CD4-positive, alpha-beta T cell (primary cell): ENCODE measurements at regions not wholly inside any gene's neighbourhood (a gene's known extent, or its start where the extent isn't known, plus 50 kb on each side); places are given as distances from the start of the nearest gene placed in this dataset.

Experiments
- ATAC-seq: fragments of 200-7000 bp; cut with Tn5 transposase; one replicate; pipeline ENCODE4 v1.10.0; 2022; ENCODE audit warnings: mild to moderate bottlenecking; ENCODE audit not compliant: poor library complexity
- CTCF ChIA-PET: fragments of 350-600 bp; sonication (Branson Sonifier 250); formaldehyde crosslinking; loops from one replicate; lab custom pipeline; 2021; ENCODE audit warnings: antibody characterized with exemption, inconsistent platforms; lab: Charles Lee
- POLR2A ChIA-PET: fragments of 350-600 bp; sonication (Branson Sonifier 250); formaldehyde crosslinking; loops from one replicate; lab custom pipeline; 2021; ENCODE audit warnings: antibody characterized with exemption, inconsistent platforms; lab: Charles Lee
- DNase-seq, 14 experiments: peaks; one replicate each; pipeline ENCODE4 v3.0.0-alpha.2; 2013 to 2020; ENCODE audit warnings: mixed read lengths in 2 of 14
- H3K27ac ChIP-seq, 2 donors: one replicate each; pipeline versions ENCODE4 v1.5.1 to v1.7.0; 2013; ENCODE audit warnings: low read length in 2 of 2, low read depth in 1 of 2, mild to moderate bottlenecking in 1 of 2
- H3K27me3 ChIP-seq, 2 experiments: 1 replicate in 1 of 2; 2 replicates in 1 of 2; pipeline versions ENCODE4 v1.6.1 to v1.7.0; 2013; ENCODE audit warnings: low read length in 2 of 2, control low read depth in 1 of 2, mild to moderate bottlenecking in 1 of 2, moderate library complexity in 1 of 2; ENCODE audit not compliant: insufficient read depth in 2 of 2, control insufficient read depth in 1 of 2
- H3K36me3 ChIP-seq: one replicate; pipeline ENCODE4 v1.6.1; 2013; ENCODE audit warnings: low read length, control low read depth; ENCODE audit not compliant: insufficient read depth
- H3K4me1 ChIP-seq: one replicate; pipeline ENCODE4 v1.6.1; 2013; ENCODE audit warnings: low read length, control low read depth; ENCODE audit not compliant: insufficient read depth
- H3K4me3 ChIP-seq: one replicate; pipeline ENCODE4 v1.5.1; 2013; ENCODE audit warnings: mild to moderate bottlenecking, low read length, moderate library complexity
- H3K9me3 ChIP-seq, 2 experiments: 1 replicate in 1 of 2; 2 replicates in 1 of 2; pipeline versions ENCODE4 v1.6.1 to v1.7.0; 2013; ENCODE audit warnings: low read length in 2 of 2, mild to moderate bottlenecking in 2 of 2, control low read depth in 1 of 2, moderate library complexity in 1 of 2; ENCODE audit not compliant: control insufficient read depth in 1 of 2, insufficient read depth in 1 of 2
- H3K27ac Mint-ChIP-seq: one replicate; pipeline ENCODE4 v1.8.0; 2020; ENCODE audit warnings: mixed read lengths
- H3K27me3 Mint-ChIP-seq: one replicate; pipeline ENCODE4 v1.8.0; 2021; ENCODE audit warnings: mixed read lengths
- H3K36me3 Mint-ChIP-seq: one replicate; pipeline ENCODE4 v1.8.0; 2021; ENCODE audit warnings: low read depth, mixed read lengths
- H3K4me1 Mint-ChIP-seq: one replicate; pipeline ENCODE4 v1.8.0; 2021; ENCODE audit warnings: low read depth, mixed read lengths
- H3K4me3 Mint-ChIP-seq: one replicate; pipeline ENCODE4 v1.8.0; 2020; ENCODE audit warnings: mild to moderate bottlenecking, mixed read lengths
- H3K9me3 Mint-ChIP-seq: one replicate; pipeline ENCODE4 v1.8.0; 2020; ENCODE audit warnings: mixed read lengths
- intact Hi-C, 2 experiments: fragments of 100-400 bp; cut with DNase I in 1 of 2; cut with micrococcal nuclease in 1 of 2; formaldehyde crosslinking; loops; one replicate each; pipeline versions ENCODE4 v1.15.1 to v1.9.0; 2023 to 2025; cut with DNase I, micrococcal nuclease
- TF ChIP-seq, protein P1 (sequence below): fragments of 200-600 bp; IDR thresholded peaks from one replicate; pipeline ENCODE4 v1.8.0; 2022; ENCODE audit warnings: antibody characterized with exemption, mild to moderate bottlenecking

DNA sequence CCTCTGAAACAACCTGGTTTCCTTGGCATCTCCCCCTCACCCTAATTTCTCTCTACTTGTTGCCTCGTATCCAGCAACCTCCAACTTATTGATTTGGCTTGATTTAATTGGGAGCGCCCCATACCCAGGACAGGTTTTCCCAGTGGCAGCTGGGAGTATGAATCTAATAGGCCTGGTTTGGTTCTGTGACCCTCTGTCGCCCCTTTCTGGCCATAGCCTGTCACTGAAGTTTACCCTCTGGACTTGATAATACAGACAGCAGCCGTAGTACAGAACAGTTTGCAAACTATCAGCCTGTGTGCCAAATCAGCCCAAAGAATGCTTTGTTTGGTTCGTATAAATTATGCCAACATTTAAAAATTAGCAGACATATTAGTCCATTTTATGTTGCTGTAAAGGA, 525.1 kb upstream of the GOLIM4 start:
- ChIA-PET POLR2A (no interaction called here), CTCF (no interaction called here)
- Histone ChIP-seq H3K9me3 (no peaks in the 10 kb centered on the region), H3K4me1 (no peaks in the 10 kb centered on the region), H3K36me3 (no peaks in the 10 kb centered on the region), H3K4me3 (no peak overlapping the region), H3K27ac (no peak overlapping the region), H3K27me3 (no peaks in the 10 kb centered on the region)
- Mint-ChIP-seq H3K4me1 (no peaks in the 10 kb centered on the region), H3K4me3 (no peak overlapping the region), H3K27ac (no peak overlapping the region), H3K36me3 (no peaks in the 10 kb centered on the region), H3K9me3 (no peaks in the 10 kb centered on the region), H3K27me3 (no peaks in the 10 kb centered on the region)
- DNase-seq (no peak), ATAC-seq (no peak)
- TF ChIP-seq, protein P1, sequence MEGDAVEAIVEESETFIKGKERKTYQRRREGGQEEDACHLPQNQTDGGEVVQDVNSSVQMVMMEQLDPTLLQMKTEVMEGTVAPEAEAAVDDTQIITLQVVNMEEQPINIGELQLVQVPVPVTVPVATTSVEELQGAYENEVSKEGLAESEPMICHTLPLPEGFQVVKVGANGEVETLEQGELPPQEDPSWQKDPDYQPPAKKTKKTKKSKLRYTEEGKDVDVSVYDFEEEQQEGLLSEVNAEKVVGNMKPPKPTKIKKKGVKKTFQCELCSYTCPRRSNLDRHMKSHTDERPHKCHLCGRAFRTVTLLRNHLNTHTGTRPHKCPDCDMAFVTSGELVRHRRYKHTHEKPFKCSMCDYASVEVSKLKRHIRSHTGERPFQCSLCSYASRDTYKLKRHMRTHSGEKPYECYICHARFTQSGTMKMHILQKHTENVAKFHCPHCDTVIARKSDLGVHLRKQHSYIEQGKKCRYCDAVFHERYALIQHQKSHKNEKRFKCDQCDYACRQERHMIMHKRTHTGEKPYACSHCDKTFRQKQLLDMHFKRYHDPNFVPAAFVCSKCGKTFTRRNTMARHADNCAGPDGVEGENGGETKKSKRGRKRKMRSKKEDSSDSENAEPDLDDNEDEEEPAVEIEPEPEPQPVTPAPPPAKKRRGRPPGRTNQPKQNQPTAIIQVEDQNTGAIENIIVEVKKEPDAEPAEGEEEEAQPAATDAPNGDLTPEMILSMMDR: no peak
- intact Hi-C loops: no loop called here

DNA sequence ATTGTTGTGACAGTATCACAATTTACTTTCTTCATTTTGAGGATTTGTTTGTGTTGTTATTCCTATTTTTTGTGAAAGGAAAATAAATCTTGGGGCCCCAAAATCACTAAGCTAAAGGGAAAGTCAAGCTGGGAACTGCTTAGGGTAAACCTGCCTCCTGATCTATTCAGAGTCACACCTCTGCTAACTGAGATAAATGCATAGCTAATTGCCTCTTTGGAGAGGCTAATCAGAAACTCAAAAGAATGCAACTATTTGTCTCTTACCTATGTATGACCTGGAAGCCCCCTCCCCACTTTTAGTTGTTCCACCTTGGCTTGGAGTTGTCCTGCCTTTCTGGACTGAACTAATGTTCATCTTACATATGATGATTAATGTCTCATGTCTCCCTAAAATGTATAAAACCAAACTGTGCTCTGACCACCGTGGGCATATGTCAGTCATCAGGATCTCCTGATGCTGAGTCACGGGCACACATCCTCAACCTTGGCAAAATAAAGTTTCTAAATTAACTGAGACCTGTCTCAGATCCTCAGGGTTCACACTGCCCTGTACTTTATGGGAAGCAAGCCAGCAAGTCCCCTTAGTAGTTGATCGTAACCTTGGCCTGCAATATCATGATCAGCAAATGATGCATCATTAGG, 523.2 kb upstream of the GOLIM4 start:
- Mint-ChIP-seq H3K27me3 (no peaks in the 10 kb centered on the region), H3K4me1 (no peaks in the 10 kb centered on the region), H3K36me3 (no peaks in the 10 kb centered on the region), H3K27ac (no peak overlapping the region), H3K9me3 (no peaks in the 10 kb centered on the region), H3K4me3 (no peak overlapping the region)
- DNase-seq (no peak), ATAC-seq (no peak)
- POLR2A ChIA-PET: no interaction called here
- no peak overlapping the region for H3K27ac ChIP-seq
- intact Hi-C loops: no loop called here
- H3K4me3 ChIP-seq: no peak overlapping the region
- no peaks in the 10 kb centered on the region for H3K27me3 ChIP-seq
- TF ChIP-seq, protein P1: no peak
- H3K36me3 ChIP-seq: no peaks in the 10 kb centered on the region
- no peaks in the 10 kb centered on the region for H3K9me3 ChIP-seq
- CTCF ChIA-PET: no interaction called here
- no peaks in the 10 kb centered on the region for H3K4me1 ChIP-seq

DNA sequence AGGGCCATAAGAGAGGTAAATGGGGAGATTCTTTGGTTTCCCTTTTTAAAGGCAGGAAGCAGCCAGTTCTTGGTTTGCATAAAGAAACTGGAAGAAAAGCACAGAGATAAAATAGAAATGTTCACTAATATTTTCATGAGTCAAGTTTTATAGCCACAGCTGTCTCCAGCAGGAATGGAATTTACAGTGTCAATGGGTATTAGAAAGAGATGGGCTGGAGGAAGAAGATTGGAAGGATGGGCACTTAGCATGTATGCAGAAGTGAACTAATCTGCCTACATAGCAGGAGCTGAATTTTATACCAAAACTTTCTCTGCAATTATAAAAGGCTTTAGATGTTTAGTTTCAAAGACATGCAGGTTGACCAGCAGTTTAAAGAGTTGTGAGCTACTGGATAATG, 521.9 kb upstream of the GOLIM4 start:
- CTCF ChIA-PET: no interaction called here
- H3K36me3 ChIP-seq: no peaks in the 10 kb centered on the region
- H3K27ac ChIP-seq: no peak overlapping the region
- H3K4me1 Mint-ChIP-seq: no peaks in the 10 kb centered on the region
- H3K4me3 Mint-ChIP-seq: no peak overlapping the region
- no peak overlapping the region for H3K27ac Mint-ChIP-seq
- TF ChIP-seq, protein P1: no peak
- POLR2A ChIA-PET: no interaction called here
- intact Hi-C loops: no loop called here
- no peaks in the 10 kb centered on the region for H3K4me1 ChIP-seq
- no peak for DNase-seq
- H3K27me3 Mint-ChIP-seq: no peaks in the 10 kb centered on the region
- H3K27me3 ChIP-seq: no peaks in the 10 kb centered on the region
- no peaks in the 10 kb centered on the region for H3K9me3 Mint-ChIP-seq
- ATAC-seq: no peak
- peaks cover 0 to 3% of the 10 kb centered on the region in 2 experiments for H3K9me3 ChIP-seq
- H3K36me3 Mint-ChIP-seq: no peaks in the 10 kb centered on the region
- no peak overlapping the region for H3K4me3 ChIP-seq
